ENCODE measurements at regions not wholly inside any gene's neighbourhood (a gene's known extent, or its start where the extent isn't known, plus 50 kb on each side); places are given as distances from the start of the nearest gene placed in this dataset.

DNA sequence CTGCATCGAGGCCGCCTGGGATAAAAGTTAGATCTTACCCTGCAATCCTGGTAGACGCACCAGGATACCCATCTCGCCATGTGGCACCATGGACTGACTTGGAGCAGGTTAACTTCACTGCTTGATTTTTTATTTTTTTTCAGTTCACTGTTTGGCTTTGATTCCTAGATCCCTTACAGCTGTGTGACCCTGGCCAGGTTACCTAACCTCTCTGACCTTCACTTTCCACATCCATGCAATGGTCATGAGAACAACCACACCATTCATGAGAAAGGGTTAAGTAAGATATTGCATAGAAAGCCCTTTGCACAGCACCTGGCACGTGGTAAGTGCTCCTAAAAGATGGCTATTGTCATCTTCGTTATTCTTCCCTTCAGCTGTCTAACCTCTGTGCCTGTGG lies 230.5 kb downstream of the SOX9 start (continued):
- TF ChIP-seq, protein P1, sequence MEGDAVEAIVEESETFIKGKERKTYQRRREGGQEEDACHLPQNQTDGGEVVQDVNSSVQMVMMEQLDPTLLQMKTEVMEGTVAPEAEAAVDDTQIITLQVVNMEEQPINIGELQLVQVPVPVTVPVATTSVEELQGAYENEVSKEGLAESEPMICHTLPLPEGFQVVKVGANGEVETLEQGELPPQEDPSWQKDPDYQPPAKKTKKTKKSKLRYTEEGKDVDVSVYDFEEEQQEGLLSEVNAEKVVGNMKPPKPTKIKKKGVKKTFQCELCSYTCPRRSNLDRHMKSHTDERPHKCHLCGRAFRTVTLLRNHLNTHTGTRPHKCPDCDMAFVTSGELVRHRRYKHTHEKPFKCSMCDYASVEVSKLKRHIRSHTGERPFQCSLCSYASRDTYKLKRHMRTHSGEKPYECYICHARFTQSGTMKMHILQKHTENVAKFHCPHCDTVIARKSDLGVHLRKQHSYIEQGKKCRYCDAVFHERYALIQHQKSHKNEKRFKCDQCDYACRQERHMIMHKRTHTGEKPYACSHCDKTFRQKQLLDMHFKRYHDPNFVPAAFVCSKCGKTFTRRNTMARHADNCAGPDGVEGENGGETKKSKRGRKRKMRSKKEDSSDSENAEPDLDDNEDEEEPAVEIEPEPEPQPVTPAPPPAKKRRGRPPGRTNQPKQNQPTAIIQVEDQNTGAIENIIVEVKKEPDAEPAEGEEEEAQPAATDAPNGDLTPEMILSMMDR (IDR thresholded peaks at IDR 0.05; ENCODE audit: low read depth, low read length, missing input control) = no peak
- TF ChIP-seq, protein P2, sequence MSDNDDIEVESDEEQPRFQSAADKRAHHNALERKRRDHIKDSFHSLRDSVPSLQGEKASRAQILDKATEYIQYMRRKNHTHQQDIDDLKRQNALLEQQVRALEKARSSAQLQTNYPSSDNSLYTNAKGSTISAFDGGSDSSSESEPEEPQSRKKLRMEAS (IDR thresholded peaks at IDR 0.05) = no peak

DNA sequence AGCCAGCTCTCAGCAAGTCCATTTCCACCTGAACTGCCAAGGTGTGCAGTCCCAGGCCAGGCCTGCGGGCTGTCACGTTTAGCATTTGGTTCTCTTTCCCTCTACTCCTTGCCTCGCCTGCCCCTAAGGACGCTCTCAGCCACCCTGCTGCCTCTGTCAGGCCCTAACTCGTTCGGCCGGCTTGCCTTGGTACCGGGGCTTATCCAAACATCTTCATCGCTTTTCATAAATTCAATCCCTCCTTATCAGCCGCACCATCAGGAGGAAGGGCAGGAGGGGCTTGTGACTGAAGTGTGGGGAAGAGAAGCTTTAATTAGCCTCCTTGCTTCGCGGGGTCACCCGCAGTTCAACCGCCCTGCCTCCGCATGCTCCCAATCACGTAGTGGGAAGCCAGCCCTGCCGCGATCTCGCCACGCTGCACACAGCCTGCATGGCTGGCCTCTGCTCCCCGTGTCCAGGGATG lies 231.1 kb downstream of the SOX9 start:
- Histone ChIP-seq H3K9ac (ENCODE audit: low read depth in 1 of 2, low read length in 2 of 2) (no peak overlapping the region), H3K9me3 (ENCODE audit: control insufficient read depth in 4 of 4, low read length in 3 of 4) (peaks cover 0 to 4% (median 2%) of the 10 kb centered on the region in 4 donors), H3K27ac (ENCODE audit: low read depth in 1 of 2, low read length in 2 of 2) (no peak overlapping the region), H3K27me3 (ENCODE audit: control insufficient read depth in 4 of 4, insufficient read depth in 4 of 4, low read length in 3 of 4) (peaks cover 0 to 18% (median 9%) of the 10 kb centered on the region in 4 donors), H3K4me3 (ENCODE audit: low read depth in 1 of 3, low read length in 3 of 3) (no peak overlapping the region), H3K4me1 (ENCODE audit: control insufficient read depth in 4 of 4, insufficient read depth in 4 of 4, low read length in 3 of 4) (no peaks in the 10 kb centered on the region), H3K36me3 (ENCODE audit: control insufficient read depth in 4 of 4, insufficient read depth in 3 of 4, low read depth in 1 of 4, low read length in 3 of 4) (no peaks in the 10 kb centered on the region)
- WGBS = 41% methylated on average over 21 of the region's 21 CpGs
- DNase-seq (ENCODE audit: low spot score) = no peak
- TF ChIP-seq HNF4A (conservative IDR thresholded peaks at IDR 0.05) = no peak
- no peak for TF ChIP-seq NR2F2 (IDR thresholded peaks at IDR 0.05)
- no peak for TF ChIP-seq EGR1 (IDR thresholded peaks at IDR 0.05; ENCODE audit: low read depth in 2 of 2)
- TF ChIP-seq FOXA2 (IDR thresholded peaks at IDR 0.05) = no peak
- TF ChIP-seq, protein P3, sequence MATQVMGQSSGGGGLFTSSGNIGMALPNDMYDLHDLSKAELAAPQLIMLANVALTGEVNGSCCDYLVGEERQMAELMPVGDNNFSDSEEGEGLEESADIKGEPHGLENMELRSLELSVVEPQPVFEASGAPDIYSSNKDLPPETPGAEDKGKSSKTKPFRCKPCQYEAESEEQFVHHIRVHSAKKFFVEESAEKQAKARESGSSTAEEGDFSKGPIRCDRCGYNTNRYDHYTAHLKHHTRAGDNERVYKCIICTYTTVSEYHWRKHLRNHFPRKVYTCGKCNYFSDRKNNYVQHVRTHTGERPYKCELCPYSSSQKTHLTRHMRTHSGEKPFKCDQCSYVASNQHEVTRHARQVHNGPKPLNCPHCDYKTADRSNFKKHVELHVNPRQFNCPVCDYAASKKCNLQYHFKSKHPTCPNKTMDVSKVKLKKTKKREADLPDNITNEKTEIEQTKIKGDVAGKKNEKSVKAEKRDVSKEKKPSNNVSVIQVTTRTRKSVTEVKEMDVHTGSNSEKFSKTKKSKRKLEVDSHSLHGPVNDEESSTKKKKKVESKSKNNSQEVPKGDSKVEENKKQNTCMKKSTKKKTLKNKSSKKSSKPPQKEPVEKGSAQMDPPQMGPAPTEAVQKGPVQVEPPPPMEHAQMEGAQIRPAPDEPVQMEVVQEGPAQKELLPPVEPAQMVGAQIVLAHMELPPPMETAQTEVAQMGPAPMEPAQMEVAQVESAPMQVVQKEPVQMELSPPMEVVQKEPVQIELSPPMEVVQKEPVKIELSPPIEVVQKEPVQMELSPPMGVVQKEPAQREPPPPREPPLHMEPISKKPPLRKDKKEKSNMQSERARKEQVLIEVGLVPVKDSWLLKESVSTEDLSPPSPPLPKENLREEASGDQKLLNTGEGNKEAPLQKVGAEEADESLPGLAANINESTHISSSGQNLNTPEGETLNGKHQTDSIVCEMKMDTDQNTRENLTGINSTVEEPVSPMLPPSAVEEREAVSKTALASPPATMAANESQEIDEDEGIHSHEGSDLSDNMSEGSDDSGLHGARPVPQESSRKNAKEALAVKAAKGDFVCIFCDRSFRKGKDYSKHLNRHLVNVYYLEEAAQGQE (IDR thresholded peaks at IDR 0.05) = no peak
- TF ChIP-seq YY1 (IDR thresholded peaks at IDR 0.05) = no peak
- no peak for TF ChIP-seq JUND (IDR thresholded peaks at IDR 0.05)
- TF ChIP-seq, protein P4, sequence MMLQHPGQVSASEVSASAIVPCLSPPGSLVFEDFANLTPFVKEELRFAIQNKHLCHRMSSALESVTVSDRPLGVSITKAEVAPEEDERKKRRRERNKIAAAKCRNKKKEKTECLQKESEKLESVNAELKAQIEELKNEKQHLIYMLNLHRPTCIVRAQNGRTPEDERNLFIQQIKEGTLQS (IDR thresholded peaks at IDR 0.05) = no peak
- TF ChIP-seq TAF1 (conservative IDR thresholded peaks at IDR 0.05) = no peak
- no peak for TF ChIP-seq RXRA (IDR thresholded peaks at IDR 0.05)
- TF ChIP-seq FOXA1 (IDR thresholded peaks at IDR 0.05) = no peak

DNA sequence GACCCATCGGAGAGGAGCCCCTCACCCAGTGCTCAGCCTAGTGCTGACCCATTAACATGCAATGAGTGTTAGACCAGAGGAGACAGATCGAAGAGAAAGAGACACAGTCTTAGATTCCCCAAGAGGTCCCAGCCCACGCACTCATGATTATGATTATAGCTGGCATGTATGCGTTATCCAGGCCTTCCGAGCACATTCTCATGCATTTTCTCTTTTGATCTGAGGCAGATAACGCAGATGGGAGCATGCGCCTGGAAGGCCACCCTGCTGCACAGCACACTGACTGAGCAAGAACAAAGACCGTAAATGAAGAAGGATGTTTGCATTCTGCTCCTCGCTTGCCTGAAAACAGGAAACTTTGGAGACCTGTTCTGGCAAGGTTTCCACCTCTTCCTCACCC lies 232.7 kb downstream of the SOX9 start:
- Histone ChIP-seq H3K9me3 (ENCODE audit: control insufficient read depth in 4 of 4, low read length in 3 of 4) (peaks cover 0 to 4% (median 2%) of the 10 kb centered on the region in 4 donors), H3K36me3 (ENCODE audit: control insufficient read depth in 4 of 4, insufficient read depth in 3 of 4, low read depth in 1 of 4, low read length in 3 of 4) (no peaks in the 10 kb centered on the region), H3K4me1 (ENCODE audit: control insufficient read depth in 4 of 4, insufficient read depth in 4 of 4, low read length in 3 of 4) (no peaks in the 10 kb centered on the region), H3K4me3 (ENCODE audit: low read depth in 1 of 3, low read length in 3 of 3) (no peak overlapping the region), H3K9ac (ENCODE audit: low read depth in 1 of 2, low read length in 2 of 2) (no peak overlapping the region), H3K27ac (ENCODE audit: low read depth in 1 of 2, low read length in 2 of 2) (no peak overlapping the region), H3K27me3 (ENCODE audit: control insufficient read depth in 4 of 4, insufficient read depth in 4 of 4, low read length in 3 of 4) (peaks cover 0 to 17% (median 8%) of the 10 kb centered on the region in 4 donors)
- 85% methylated on average over 9 of the region's 9 CpGs for WGBS
- DNase-seq (ENCODE audit: low spot score) = no peak
- TF ChIP-seq EGR1 (IDR thresholded peaks at IDR 0.05; ENCODE audit: low read depth in 2 of 2) (no peak), RXRA (IDR thresholded peaks at IDR 0.05) (no peak), SP1 (IDR thresholded peaks at IDR 0.05) (no peak), RAD21 (IDR thresholded peaks at IDR 0.05) (no peak), NR2F2 (IDR thresholded peaks at IDR 0.05) (no peak), FOXA2 (IDR thresholded peaks at IDR 0.05) (no peak), JUND (IDR thresholded peaks at IDR 0.05) (no peak), YY1 (IDR thresholded peaks at IDR 0.05) (no peak), HNF4G (IDR thresholded peaks at IDR 0.05) (no peak), HNF4A (conservative IDR thresholded peaks at IDR 0.05) (no peak), FOXA1 (IDR thresholded peaks at IDR 0.05) (no peak), GABPA (IDR thresholded peaks at IDR 0.05 in 1 of 2, conservative IDR thresholded peaks at IDR 0.05 in 1 of 2) (no peak)
- TF ChIP-seq, protein P1 (IDR thresholded peaks at IDR 0.05; ENCODE audit: low read depth, low read length, missing input control) = no peak
- TF ChIP-seq, protein P5, sequence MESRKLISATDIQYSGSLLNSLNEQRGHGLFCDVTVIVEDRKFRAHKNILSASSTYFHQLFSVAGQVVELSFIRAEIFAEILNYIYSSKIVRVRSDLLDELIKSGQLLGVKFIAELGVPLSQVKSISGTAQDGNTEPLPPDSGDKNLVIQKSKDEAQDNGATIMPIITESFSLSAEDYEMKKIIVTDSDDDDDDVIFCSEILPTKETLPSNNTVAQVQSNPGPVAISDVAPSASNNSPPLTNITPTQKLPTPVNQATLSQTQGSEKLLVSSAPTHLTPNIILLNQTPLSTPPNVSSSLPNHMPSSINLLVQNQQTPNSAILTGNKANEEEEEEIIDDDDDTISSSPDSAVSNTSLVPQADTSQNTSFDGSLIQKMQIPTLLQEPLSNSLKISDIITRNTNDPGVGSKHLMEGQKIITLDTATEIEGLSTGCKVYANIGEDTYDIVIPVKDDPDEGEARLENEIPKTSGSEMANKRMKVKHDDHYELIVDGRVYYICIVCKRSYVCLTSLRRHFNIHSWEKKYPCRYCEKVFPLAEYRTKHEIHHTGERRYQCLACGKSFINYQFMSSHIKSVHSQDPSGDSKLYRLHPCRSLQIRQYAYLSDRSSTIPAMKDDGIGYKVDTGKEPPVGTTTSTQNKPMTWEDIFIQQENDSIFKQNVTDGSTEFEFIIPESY (IDR thresholded peaks at IDR 0.05) = no peak
- TF ChIP-seq, protein P4 (IDR thresholded peaks at IDR 0.05) = no peak
- TF ChIP-seq, protein P2 (IDR thresholded peaks at IDR 0.05) = no peak

Data from liver (tissue), 8 donors.